GM23338 (cell line): ENCODE measurements at regions not wholly inside any gene's neighbourhood (a gene's known extent, or its start where the extent isn't known, plus 50 kb on each side); places are given as distances from the start of the nearest gene placed in this dataset.

Experiments used
- CTCF ChIP-seq, 2 experiments: fragments of 200-600 bp in 1 of 2; sonication (generic) in 1 of 2; conservative IDR thresholded peaks; 2 replicates each; pipeline versions ENCODE4 v1.5.1 to v1.6.1; 2016 to 2017; ENCODE audit warnings: antibody characterized with exemption in 2 of 2, low read depth in 2 of 2, mild to moderate bottlenecking in 2 of 2, moderate library complexity in 1 of 2
- EZH2 ChIP-seq: fragments of 200-600 bp; sonication (generic); IDR thresholded peaks from one replicate; pipeline ENCODE4 v1.8.0; 2017; ENCODE audit warnings: antibody characterized with exemption, mild to moderate bottlenecking, low read depth; ENCODE audit not compliant: unreplicated experiment
- POLR2AphosphoS5 ChIP-seq: IDR thresholded peaks from 2 replicates; pipeline ENCODE4 v1.6.1; 2016; ENCODE audit warnings: antibody characterized with exemption, low read depth

- TF ChIP-seq CTCF (conservative IDR thresholded peaks at IDR 0.05; ENCODE audit: low read depth in 2 of 2) (no peak), EZH2 (no peak), POLR2AphosphoS5 (no peak)
Observed at GRCh38 chr15:53209396-53210042, 419.4 kb upstream of the ONECUT1 start.
